ENCODE measurements at regions not wholly inside any gene's neighbourhood (a gene's known extent, or its start where the extent isn't known, plus 50 kb on each side); places are given as distances from the start of the nearest gene placed in this dataset.

GRCh38 chr2:8462899-8463648, 218.8 kb upstream of the ID2 start (continued):
- TF ChIP-seq ZNF696 (CRISPR knock-in tag; conservative IDR thresholded peaks at IDR 0.05) = no peak
- TF ChIP-seq U2AF1 (optimal IDR thresholded peaks at IDR 0.05; ENCODE audit: low read depth, low read length) = no peak

GRCh38 chr2:8465560-8465959, 216.3 kb upstream of the ID2 start:
- no peak overlapping the region for H2AFZ ChIP-seq (ENCODE audit: low read depth, low read length)
- no peaks in the 10 kb centered on the region for H3K4me1 ChIP-seq (replicated peaks in 1 of 2; ENCODE audit: control insufficient read depth in 2 of 2, insufficient read depth in 2 of 2, low read length in 2 of 2)
- no peaks in the 10 kb centered on the region for H3K79me2 ChIP-seq (ENCODE audit: control insufficient read depth, insufficient read depth, low read length)
- FAIRE-seq = no peak
- H3K27me3 ChIP-seq (ENCODE audit: control insufficient read depth in 2 of 2, insufficient read depth in 2 of 2, low read length in 2 of 2) = peaks cover 38 to 52% of the 10 kb centered on the region in 2 experiments
- H3K4me3 ChIP-seq = no peak overlapping the region
- H3K36me3 ChIP-seq (ENCODE audit: control insufficient read depth, insufficient read depth, low read length) = no peaks in the 10 kb centered on the region
- in situ Hi-C loops (cut with MboI) = no loop called here
- BruUV-seq (replicated peaks) = no TSS peak
- no peaks in the 10 kb centered on the region; the same call in 1 of the 2 replicates for H4K20me1 ChIP-seq (replicated peaks; ENCODE audit: control insufficient read depth, insufficient read depth, low read length)
- no peaks in the 10 kb centered on the region for H3K9me3 ChIP-seq (replicated peaks; ENCODE audit: control insufficient read depth, insufficient read depth, low read depth, low read length)
- intact Hi-C loops (cut with micrococcal nuclease) = no loop called here
- peak; percentile 40 for TF ChIP-seq MAFG (tag; conservative IDR thresholded peaks at IDR 0.05)
- TF ChIP-seq ZNF316 (IDR thresholded peaks at IDR 0.05) = peak; percentile 52
- no peak for TF ChIP-seq THRA (IDR thresholded peaks at IDR 0.05)
- POLR2A ChIA-PET = no interaction called here
- H3K9ac ChIP-seq (ENCODE audit: insufficient read depth in 1 of 2, low read depth in 2 of 2, low read length in 2 of 2) = no peak overlapping the region
- CTCF ChIA-PET (ENCODE audit: low intra/inter-chr PET ratio) = no interaction called here
- no peaks in the 10 kb centered on the region for H3K9me1 ChIP-seq (ENCODE audit: control insufficient read depth, insufficient read depth, low read length)
- no peak for DNase-seq (ENCODE audit: extremely low read depth in 1 of 4, low spot score in 3 of 4)
- no peak overlapping the region for H3K27ac ChIP-seq (ENCODE audit: extremely low read depth, low read depth, low read length)
- no peak for ATAC-seq
- H3K4me2 ChIP-seq (ENCODE audit: insufficient read depth, low read length) = no peak overlapping the region
- 0% methylated on average over 3 of the region's 3 CpGs for WGBS (ENCODE audit: insufficient coverage, low coverage, missing lambda C conversion rate)

All from K562 (cell line).